HFFc6 (cell line): ENCODE measurements at regions not wholly inside any gene's neighbourhood (a gene's known extent, or its start where the extent isn't known, plus 50 kb on each side); places are given as distances from the start of the nearest gene placed in this dataset.

Experiments used
- DNase-seq: peaks from one replicate; pipeline ENCODE4 v3.0.0-alpha.2; 2018
- H3K27ac Mint-ChIP-seq: 2 replicates; pipeline ENCODE4 v1.8.0; 2020; ENCODE audit warnings: mild to moderate bottlenecking, mixed read lengths
- H3K27me3 Mint-ChIP-seq: 2 replicates; pipeline ENCODE4 v1.8.0; 2021; ENCODE audit warnings: mild to moderate bottlenecking, moderate library complexity, mixed read lengths; ENCODE audit not compliant: insufficient read depth
- H3K36me3 Mint-ChIP-seq: 2 replicates; pipeline ENCODE4 v1.8.0; 2021; ENCODE audit warnings: low read depth, mixed read lengths
- H3K4me1 Mint-ChIP-seq: 2 replicates; pipeline ENCODE4 v1.8.0; 2020; ENCODE audit warnings: low read depth, mixed read lengths
- H3K4me3 Mint-ChIP-seq: 2 replicates; pipeline ENCODE4 v1.8.0; 2020; ENCODE audit warnings: mild to moderate bottlenecking, moderate library complexity, mixed read lengths
- H3K9me3 Mint-ChIP-seq: 2 replicates; pipeline ENCODE4 v1.8.0; 2020; ENCODE audit warnings: mild to moderate bottlenecking, mixed read lengths
- CTCF ChIP-seq: fragments of 200-600 bp; sonication (generic); IDR thresholded peaks from 2 replicates; pipeline ENCODE4 v1.5.0; 2021; ENCODE audit warnings: antibody characterized with exemption, mild to moderate bottlenecking

- peaks cover 5% of the 10 kb centered on the region for H3K27me3 Mint-ChIP-seq
- H3K27ac Mint-ChIP-seq: no peak overlapping the region
- no peak for TF ChIP-seq CTCF
- no peaks in the 10 kb centered on the region for H3K36me3 Mint-ChIP-seq
- DNase-seq: no peak
- peaks cover 29% of the 10 kb centered on the region for H3K9me3 Mint-ChIP-seq
- no peaks in the 10 kb centered on the region for H3K4me1 Mint-ChIP-seq
- no peak overlapping the region for H3K4me3 Mint-ChIP-seq
Observed at GRCh38 chr1:83702356-83702755, 296.6 kb downstream of the TTLL7 start.

DNA sequence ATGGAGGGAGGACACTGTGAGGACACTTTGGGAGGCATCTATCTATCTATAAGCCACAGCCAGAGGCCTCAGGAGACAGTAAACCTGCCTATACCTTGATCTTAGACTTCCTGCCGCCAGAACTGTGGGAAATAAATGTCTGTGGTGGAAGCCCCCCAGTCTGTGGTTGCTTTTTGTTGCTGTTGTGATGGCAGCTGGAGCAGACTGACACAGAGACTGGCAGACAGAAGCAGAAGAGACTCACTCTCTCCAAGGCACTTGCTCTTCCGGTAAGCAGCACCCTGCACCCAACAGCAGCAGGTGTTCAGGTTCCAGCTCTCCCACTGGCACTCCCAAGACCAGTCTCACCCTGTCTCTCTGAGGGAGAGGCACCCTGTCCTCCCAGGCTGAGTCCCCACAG lies 297.6 kb downstream of the TTLL7 start:
- H3K36me3 Mint-ChIP-seq: no peaks in the 10 kb centered on the region
- DNase-seq: no peak
- H3K27ac Mint-ChIP-seq: no peak overlapping the region
- H3K4me3 Mint-ChIP-seq: no peak overlapping the region
- H3K9me3 Mint-ChIP-seq: peaks cover 29% of the 10 kb centered on the region
- H3K4me1 Mint-ChIP-seq: no peaks in the 10 kb centered on the region
- H3K27me3 Mint-ChIP-seq: peaks cover 8% of the 10 kb centered on the region
- TF ChIP-seq CTCF: no peak

GRCh38 chr1:83698644-83699043 lies 300.3 kb downstream of the TTLL7 start:
- Mint-ChIP-seq H3K4me3 (no peak overlapping the region), H3K27ac (no peak overlapping the region), H3K36me3 (no peaks in the 10 kb centered on the region), H3K27me3 (peaks cover 8% of the 10 kb centered on the region), H3K4me1 (no peaks in the 10 kb centered on the region), H3K9me3 (peaks cover 20% of the 10 kb centered on the region)
- no peak for DNase-seq
- TF ChIP-seq CTCF: no peak

GRCh38 chr1:83697961-83698360 lies 301.0 kb downstream of the TTLL7 start:
- Mint-ChIP-seq H3K4me1 (no peaks in the 10 kb centered on the region), H3K36me3 (no peaks in the 10 kb centered on the region), H3K4me3 (no peak overlapping the region), H3K27me3 (peaks cover 6% of the 10 kb centered on the region), H3K9me3 (peaks cover 14% of the 10 kb centered on the region), H3K27ac (no peak overlapping the region)
- TF ChIP-seq CTCF: no peak
- no peak for DNase-seq

- H3K9me3 Mint-ChIP-seq: peaks cover 14% of the 10 kb centered on the region
- H3K4me3 Mint-ChIP-seq: no peak overlapping the region
- no peaks in the 10 kb centered on the region for H3K36me3 Mint-ChIP-seq
- H3K27me3 Mint-ChIP-seq: peaks cover 6% of the 10 kb centered on the region; the same call in 1 of the 2 replicates
- H3K27ac Mint-ChIP-seq: no peak overlapping the region
- no peak for TF ChIP-seq CTCF
- DNase-seq: no peak
- H3K4me1 Mint-ChIP-seq: no peaks in the 10 kb centered on the region
Observed at GRCh38 chr1:83697220-83697619, 301.7 kb downstream of the TTLL7 start.

DNA sequence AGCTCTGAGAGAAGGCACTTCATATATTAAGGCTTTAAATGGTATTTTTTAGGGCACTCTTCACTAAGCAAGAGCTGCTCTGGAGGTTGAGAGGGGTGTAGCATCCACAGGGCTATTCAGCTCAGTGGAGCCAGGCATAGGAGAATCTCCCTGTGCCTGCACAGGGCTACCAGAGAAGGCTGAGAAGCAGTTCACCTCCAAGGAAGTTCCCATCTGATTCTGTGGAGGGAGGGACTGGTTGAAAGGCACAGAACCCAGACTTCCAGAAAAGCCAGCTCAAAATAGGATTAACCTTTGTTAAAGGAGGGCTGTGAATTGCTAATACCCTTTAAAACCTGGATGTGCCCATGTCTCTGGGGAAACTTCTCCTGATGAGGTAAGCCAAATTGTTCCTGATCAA lies 304.5 kb downstream of the TTLL7 start:
- Mint-ChIP-seq H3K4me3 (no peak overlapping the region), H3K27me3 (peaks cover 6% of the 10 kb centered on the region; the same call in 1 of the 2 replicates), H3K4me1 (no peaks in the 10 kb centered on the region), H3K9me3 (peaks cover 12% of the 10 kb centered on the region), H3K27ac (no peak overlapping the region), H3K36me3 (no peaks in the 10 kb centered on the region)
- TF ChIP-seq CTCF: no peak
- no peak for DNase-seq
